ENCODE measurements at regions not wholly inside any gene's neighbourhood (a gene's known extent, or its start where the extent isn't known, plus 50 kb on each side); places are given as distances from the start of the nearest gene placed in this dataset.
A peak's percentile ranks its signal among the peaks of the same experiment; 100 is the strongest.

DNA sequence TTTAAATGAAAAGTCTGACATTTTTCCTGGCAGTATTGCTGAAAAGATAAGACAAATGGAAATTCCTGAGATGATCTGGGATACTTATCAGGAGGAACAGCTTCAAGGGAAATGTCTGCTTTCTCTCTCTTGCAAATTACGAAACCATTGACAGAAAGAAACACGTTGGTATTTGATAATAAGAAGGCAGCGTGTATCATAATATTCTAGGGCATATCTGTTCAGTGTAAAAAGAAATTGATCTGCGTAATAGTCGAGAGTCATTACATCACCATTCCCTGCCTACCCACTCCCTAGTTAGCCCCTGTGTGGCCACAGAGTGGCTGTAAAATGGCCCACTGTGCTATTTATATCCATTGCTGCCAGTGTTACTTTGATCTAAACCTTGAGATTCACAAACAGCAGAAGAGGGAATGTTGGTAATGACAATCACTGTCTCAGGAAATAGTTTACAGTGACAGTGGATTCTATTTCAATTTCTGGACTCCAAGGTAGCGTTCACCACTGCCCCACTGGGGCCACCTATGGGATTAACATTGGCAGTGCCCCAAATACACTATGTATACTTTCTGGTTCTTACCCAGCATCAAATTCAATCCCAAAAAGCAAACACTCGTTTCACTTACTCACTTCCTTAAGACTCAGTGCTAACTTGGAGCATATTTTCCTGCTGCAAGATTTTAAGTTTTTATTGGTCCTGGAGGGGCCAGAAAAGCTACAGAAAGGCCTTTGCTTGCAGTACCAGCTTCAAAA, 133.4 kb upstream of the GAS1 start:
- Histone ChIP-seq H4K12ac (ENCODE audit: low read depth, low read length) (no peak overlapping the region), H3K4me3 (ENCODE audit: low read depth, low read length) (no peak overlapping the region), H3K4me2 (ENCODE audit: low read length) (peak overlapping the region; percentile 3)

DNA sequence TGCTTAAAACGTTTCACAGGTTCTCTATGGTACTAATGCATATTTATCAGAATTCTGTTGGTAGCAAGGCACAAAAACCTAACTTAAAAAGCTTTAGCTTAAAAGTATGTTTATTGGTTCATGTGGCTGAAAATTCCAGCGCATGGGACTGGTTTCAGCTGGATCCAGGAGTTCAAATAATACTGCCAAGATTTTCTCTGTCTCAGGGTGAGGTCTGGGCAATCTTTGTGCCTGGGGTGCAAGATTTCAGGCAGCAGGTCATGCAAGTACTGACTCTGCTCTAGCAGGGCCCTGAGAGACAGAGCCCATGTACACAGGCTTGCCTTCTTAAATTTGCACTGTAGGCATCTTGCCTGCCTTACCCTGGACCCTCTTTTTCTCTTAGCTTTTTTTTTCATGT, 134.2 kb upstream of the GAS1 start:
- no peaks in the 10 kb centered on the region for H3K27me3 ChIP-seq (ENCODE audit: insufficient read depth, low read length)
- H2AFZ ChIP-seq (ENCODE audit: insufficient read depth, low read length, poor library complexity), result no peak overlapping the region
- no CpG with 5 or more reads among the region's 2 CpGs for WGBS (ENCODE audit: extremely low coverage, insufficient coverage, insufficient read length)
- peaks cover 4% of the 10 kb centered on the region for H3K9me3 ChIP-seq (ENCODE audit: insufficient read depth, low read depth, low read length)
- no peak overlapping the region for H3K4ac ChIP-seq (ENCODE audit: low read depth, low read length)
- H3K23ac ChIP-seq (ENCODE audit: low read length), result no peak overlapping the region
- no peak for DNase-seq
- no peak overlapping the region for H2BK5ac ChIP-seq (ENCODE audit: low read depth, low read length, poor library complexity)
- H4K8ac ChIP-seq (ENCODE audit: low read depth, low read length), result no peak overlapping the region
- H3K4me3 ChIP-seq (ENCODE audit: low read depth, low read length), result no peak overlapping the region
- H3K27ac ChIP-seq (ENCODE audit: low read depth, low read length), result peak overlapping the region; percentile 88
- H2AK5ac ChIP-seq (ENCODE audit: low read length), result no peak overlapping the region
- peaks cover 23% of the 10 kb centered on the region for H3K79me1 ChIP-seq (ENCODE audit: low read length)
- no peak overlapping the region for H4K12ac ChIP-seq (ENCODE audit: low read depth, low read length)
- H2BK12ac ChIP-seq (ENCODE audit: low read length), result peak overlapping the region; percentile 64
- H3K4me1 ChIP-seq (ENCODE audit: control insufficient read depth in 1 of 2, insufficient read depth in 2 of 2, low read length in 2 of 2), result peaks cover 6 to 21% of the 10 kb centered on the region in 2 experiments
- no peak overlapping the region for H3K14ac ChIP-seq (ENCODE audit: low read length)
- no peaks in the 10 kb centered on the region for H3K79me2 ChIP-seq (ENCODE audit: control insufficient read depth, insufficient read depth, low read length, poor library complexity)
- H3K36me3 ChIP-seq (ENCODE audit: control insufficient read depth in 1 of 2, insufficient read depth in 2 of 2, low read length in 2 of 2), result no peaks in the 10 kb centered on the region
- H2BK120ac ChIP-seq (ENCODE audit: insufficient read depth, low read length, poor library complexity), result peak overlapping the region; percentile 8
- H4K91ac ChIP-seq (ENCODE audit: low read depth, low read length), result no peak overlapping the region
- H3K4me2 ChIP-seq (ENCODE audit: low read length), result no peak overlapping the region
- no peak overlapping the region for H3K18ac ChIP-seq (ENCODE audit: low read length)
- no peak overlapping the region for H3K9ac ChIP-seq (ENCODE audit: low read length)

More for the DNA sequence above, 133.4 kb upstream of the GAS1 start:
- H2AFZ ChIP-seq (ENCODE audit: insufficient read depth, low read length, poor library complexity), result no peak overlapping the region
- peak overlapping the region; percentile 56 for H2BK120ac ChIP-seq (ENCODE audit: insufficient read depth, low read length, poor library complexity)
- H3K23ac ChIP-seq (ENCODE audit: low read length), result no peak overlapping the region
- peak overlapping the region; percentile 88 for H3K27ac ChIP-seq (ENCODE audit: low read depth, low read length)
- H3K18ac ChIP-seq (ENCODE audit: low read length), result no peak overlapping the region
- peaks cover 23% of the 10 kb centered on the region for H3K79me1 ChIP-seq (ENCODE audit: low read length)
- WGBS (ENCODE audit: extremely low coverage, insufficient coverage, insufficient read length), result no CpG with 5 or more reads among the region's 7 CpGs
- peak overlapping the region; percentile 19 for H3K4ac ChIP-seq (ENCODE audit: low read depth, low read length)
- no peak overlapping the region for H3K9ac ChIP-seq (ENCODE audit: low read length)
- peak overlapping the region; percentile 63 for H2BK12ac ChIP-seq (ENCODE audit: low read length)
- peak overlapping the region; percentile 53 for H4K91ac ChIP-seq (ENCODE audit: low read depth, low read length)
- DNase-seq, result peak in 1 of 2 donors; percentile 88
- H3K36me3 ChIP-seq (ENCODE audit: control insufficient read depth in 1 of 2, insufficient read depth in 2 of 2, low read length in 2 of 2), result no peaks in the 10 kb centered on the region
- no peaks in the 10 kb centered on the region for H3K27me3 ChIP-seq (ENCODE audit: insufficient read depth, low read length)
- H4K8ac ChIP-seq (ENCODE audit: low read depth, low read length), result no peak overlapping the region
- no peaks in the 10 kb centered on the region for H3K79me2 ChIP-seq (ENCODE audit: control insufficient read depth, insufficient read depth, low read length, poor library complexity)
- peaks cover 4% of the 10 kb centered on the region for H3K9me3 ChIP-seq (ENCODE audit: insufficient read depth, low read depth, low read length)
- no peak overlapping the region for H3K14ac ChIP-seq (ENCODE audit: low read length)
- peak overlapping the region; percentile 81 for H2BK5ac ChIP-seq (ENCODE audit: low read depth, low read length, poor library complexity)
- no peak overlapping the region for H2AK5ac ChIP-seq (ENCODE audit: low read length)
- peaks cover 6 to 21% of the 10 kb centered on the region in 2 experiments for H3K4me1 ChIP-seq (ENCODE audit: control insufficient read depth in 1 of 2, insufficient read depth in 2 of 2, low read length in 2 of 2)

DNA sequence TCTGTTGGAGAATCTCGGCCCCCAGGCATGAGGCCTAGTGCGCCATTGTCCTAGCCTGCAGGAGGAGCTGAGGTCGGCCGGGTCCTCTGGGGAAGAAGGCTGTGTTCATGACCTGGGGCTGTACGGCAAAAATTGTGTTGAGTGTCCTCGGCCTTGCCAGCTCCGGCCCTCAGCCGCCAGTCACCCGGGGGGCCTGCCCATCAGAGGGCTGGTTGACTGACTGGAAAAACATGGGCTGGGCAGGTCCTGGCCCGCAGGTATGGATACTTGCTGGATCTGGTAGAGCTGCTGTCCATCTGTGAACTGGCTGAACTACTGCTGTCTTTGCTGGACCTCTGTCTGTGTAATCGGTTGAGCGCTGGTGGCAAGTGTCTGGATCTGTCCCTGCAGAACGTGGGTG, 136.7 kb upstream of the GAS1 start:
- H3K23ac ChIP-seq (ENCODE audit: low read length), result no peak overlapping the region
- peaks cover 16% of the 10 kb centered on the region for H3K79me1 ChIP-seq (ENCODE audit: low read length)
- peaks cover 4 to 14% of the 10 kb centered on the region in 2 experiments for H3K4me1 ChIP-seq (ENCODE audit: control insufficient read depth in 1 of 2, insufficient read depth in 2 of 2, low read length in 2 of 2)
- H3K9ac ChIP-seq (ENCODE audit: low read length), result no peak overlapping the region
- peaks cover 2% of the 10 kb centered on the region for H3K9me3 ChIP-seq (ENCODE audit: insufficient read depth, low read depth, low read length)
- H3K4ac ChIP-seq (ENCODE audit: low read depth, low read length), result no peak overlapping the region
- no peak overlapping the region for H2AFZ ChIP-seq (ENCODE audit: insufficient read depth, low read length, poor library complexity)
- no peaks in the 10 kb centered on the region for H3K27me3 ChIP-seq (ENCODE audit: insufficient read depth, low read length)
- no peak overlapping the region for H4K8ac ChIP-seq (ENCODE audit: low read depth, low read length)
- H3K27ac ChIP-seq (ENCODE audit: low read depth, low read length), result no peak overlapping the region
- peak; percentile 67 to 69 for DNase-seq
- H2AK5ac ChIP-seq (ENCODE audit: low read length), result no peak overlapping the region
- H3K36me3 ChIP-seq (ENCODE audit: control insufficient read depth in 1 of 2, insufficient read depth in 2 of 2, low read length in 2 of 2), result peaks cover 0 to 1% of the 10 kb centered on the region in 2 experiments
- no peak overlapping the region for H3K4me3 ChIP-seq (ENCODE audit: low read depth, low read length)
- H3K79me2 ChIP-seq (ENCODE audit: control insufficient read depth, insufficient read depth, low read length, poor library complexity), result no peaks in the 10 kb centered on the region
- no peak overlapping the region for H3K4me2 ChIP-seq (ENCODE audit: low read length)
- H2BK120ac ChIP-seq (ENCODE audit: insufficient read depth, low read length, poor library complexity), result no peak overlapping the region
- H4K12ac ChIP-seq (ENCODE audit: low read depth, low read length), result no peak overlapping the region
- H4K91ac ChIP-seq (ENCODE audit: low read depth, low read length), result no peak overlapping the region
- no peak overlapping the region for H3K14ac ChIP-seq (ENCODE audit: low read length)
- no peak overlapping the region for H3K18ac ChIP-seq (ENCODE audit: low read length)
- no CpG with 5 or more reads among the region's 13 CpGs for WGBS (ENCODE audit: extremely low coverage, insufficient coverage, insufficient read length)
- H2BK12ac ChIP-seq (ENCODE audit: low read length), result no peak overlapping the region
- no peak overlapping the region for H2BK5ac ChIP-seq (ENCODE audit: low read depth, low read length, poor library complexity)

DNA sequence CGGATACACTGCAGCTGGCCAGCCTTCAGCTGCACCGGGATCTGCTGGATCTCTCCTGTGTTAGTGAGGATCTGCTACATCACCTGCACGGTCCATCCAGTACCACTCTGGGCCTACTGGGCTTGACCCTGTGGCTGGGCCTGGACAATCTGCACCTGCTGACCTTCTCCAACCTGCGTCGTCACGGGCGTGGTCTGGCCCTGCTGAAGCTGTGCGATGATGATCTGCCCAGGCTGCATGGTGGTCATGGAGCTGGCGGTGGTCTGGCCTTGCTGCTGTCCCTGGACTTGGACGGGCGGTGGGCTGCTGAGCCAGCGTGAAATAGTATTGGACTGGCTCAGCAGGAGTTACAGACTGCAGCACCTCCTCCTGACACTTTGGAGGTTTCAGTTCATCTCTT, 137.1 kb upstream of the GAS1 start:
- Histone ChIP-seq H3K36me3 (ENCODE audit: control insufficient read depth in 1 of 2, insufficient read depth in 2 of 2, low read length in 2 of 2) (peaks cover 0 to 1% of the 10 kb centered on the region in 2 experiments), H2AFZ (ENCODE audit: insufficient read depth, low read length, poor library complexity) (no peak overlapping the region), H3K14ac (ENCODE audit: low read length) (no peak overlapping the region), H2BK120ac (ENCODE audit: insufficient read depth, low read length, poor library complexity) (no peak overlapping the region), H3K4me3 (ENCODE audit: low read depth, low read length) (no peak overlapping the region), H3K79me2 (ENCODE audit: control insufficient read depth, insufficient read depth, low read length, poor library complexity) (no peaks in the 10 kb centered on the region), H3K23ac (ENCODE audit: low read length) (no peak overlapping the region), H3K27me3 (ENCODE audit: insufficient read depth, low read length) (no peaks in the 10 kb centered on the region), H2BK5ac (ENCODE audit: low read depth, low read length, poor library complexity) (no peak overlapping the region), H3K9ac (ENCODE audit: low read length) (no peak overlapping the region), H3K4me2 (ENCODE audit: low read length) (no peak overlapping the region), H3K4me1 (ENCODE audit: control insufficient read depth in 1 of 2, insufficient read depth in 2 of 2, low read length in 2 of 2) (peaks cover 4 to 14% of the 10 kb centered on the region in 2 experiments), H4K8ac (ENCODE audit: low read depth, low read length) (no peak overlapping the region), H3K18ac (ENCODE audit: low read length) (no peak overlapping the region), H2BK12ac (ENCODE audit: low read length) (no peak overlapping the region), H2AK5ac (ENCODE audit: low read length) (no peak overlapping the region), H3K27ac (ENCODE audit: low read depth, low read length) (no peak overlapping the region), H3K79me1 (ENCODE audit: low read length) (peaks cover 16% of the 10 kb centered on the region), H3K9me3 (ENCODE audit: insufficient read depth, low read depth, low read length) (peaks cover 1% of the 10 kb centered on the region), H4K91ac (ENCODE audit: low read depth, low read length) (no peak overlapping the region), H4K12ac (ENCODE audit: low read depth, low read length) (no peak overlapping the region), H3K4ac (ENCODE audit: low read depth, low read length) (no peak overlapping the region)
- no peak for DNase-seq
- no CpG with 5 or more reads among the region's 12 CpGs for WGBS (ENCODE audit: extremely low coverage, insufficient coverage, insufficient read length)
